ENCODE measurements at regions not wholly inside any gene's neighbourhood (a gene's known extent, or its start where the extent isn't known, plus 50 kb on each side); places are given as distances from the start of the nearest gene placed in this dataset.
A peak's percentile ranks its signal among the peaks of the same experiment; 100 is the strongest.

DNA sequence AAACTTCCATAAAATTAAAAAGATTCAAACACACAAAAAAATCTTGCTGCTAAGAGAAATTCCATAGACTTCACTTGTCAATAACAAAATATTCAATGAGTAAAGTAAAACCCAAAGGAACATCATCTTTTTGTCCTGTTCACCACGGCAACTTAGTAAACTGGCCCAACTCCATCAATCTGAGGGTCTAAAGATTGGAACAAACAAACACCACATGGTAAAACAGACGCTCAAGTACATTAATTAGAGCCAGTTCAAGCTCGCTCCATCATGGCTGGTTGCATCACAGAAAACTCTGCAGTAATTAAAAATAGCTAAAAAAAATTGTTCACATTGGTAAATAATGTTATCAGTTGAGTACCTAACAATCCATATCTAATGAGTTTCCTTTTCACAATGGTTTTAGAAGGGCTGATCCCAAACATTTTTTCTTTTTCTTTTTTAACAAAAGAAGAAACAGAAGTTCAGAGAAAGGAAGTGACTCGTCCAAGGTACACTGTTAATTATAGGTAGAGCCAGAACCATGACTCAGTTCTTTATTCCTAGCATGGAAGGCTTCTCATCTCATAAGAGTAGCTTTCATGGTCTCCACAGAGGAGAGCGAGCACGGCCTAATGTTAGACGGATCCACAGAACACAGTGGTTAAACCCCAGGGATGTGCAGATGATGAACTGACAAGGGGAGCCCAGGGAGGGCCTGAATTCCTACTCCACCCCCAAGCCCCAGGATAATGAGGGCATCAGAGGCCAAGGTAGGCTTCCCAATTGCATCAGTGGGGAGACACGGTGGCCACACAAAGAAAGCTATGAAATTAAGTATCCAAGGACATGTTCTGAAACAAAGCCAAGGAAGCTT, 79.2 kb upstream of the ARHGEF3 start:
- Histone ChIP-seq H3F3A (ENCODE audit: low read depth) (no peaks in the 10 kb centered on the region; the same call in 1 of the 2 replicates), H3K4me1 (ENCODE audit: insufficient read depth, low read length, poor library complexity, severe bottlenecking) (peaks cover 30% of the 10 kb centered on the region), H3K9me2 (replicated peaks; ENCODE audit: low read depth, low read length) (no peaks in the 10 kb centered on the region), H3K27me3 (ENCODE audit: insufficient read depth, low read length, poor library complexity, severe bottlenecking) (no peaks in the 10 kb centered on the region), H4K20me1 (ENCODE audit: insufficient read depth, low read length, poor library complexity, severe bottlenecking) (no peaks in the 10 kb centered on the region), H2AFZ (ENCODE audit: low read length) (no peak overlapping the region), H3K36me3 (ENCODE audit: insufficient read depth, low read length) (0 out of 2 replicates have a peak, but pooled peaks cover 4% of the 10 kb centered on the region), H3K4me2 (ENCODE audit: low read depth, low read length, poor library complexity, severe bottlenecking) (no peak overlapping the region), H3K79me2 (ENCODE audit: insufficient read depth, low read length) (peaks cover 41% of the 10 kb centered on the region), H3K9ac (ENCODE audit: low read depth, low read length, poor library complexity, severe bottlenecking) (no peak overlapping the region), H3K4me3 (ENCODE audit: low read length, poor library complexity, severe bottlenecking) (no peak overlapping the region), H3K9me3 (ENCODE audit: insufficient read depth, low read depth, low read length) (no peaks in the 10 kb centered on the region)
- TF ChIP-seq, protein P1, sequence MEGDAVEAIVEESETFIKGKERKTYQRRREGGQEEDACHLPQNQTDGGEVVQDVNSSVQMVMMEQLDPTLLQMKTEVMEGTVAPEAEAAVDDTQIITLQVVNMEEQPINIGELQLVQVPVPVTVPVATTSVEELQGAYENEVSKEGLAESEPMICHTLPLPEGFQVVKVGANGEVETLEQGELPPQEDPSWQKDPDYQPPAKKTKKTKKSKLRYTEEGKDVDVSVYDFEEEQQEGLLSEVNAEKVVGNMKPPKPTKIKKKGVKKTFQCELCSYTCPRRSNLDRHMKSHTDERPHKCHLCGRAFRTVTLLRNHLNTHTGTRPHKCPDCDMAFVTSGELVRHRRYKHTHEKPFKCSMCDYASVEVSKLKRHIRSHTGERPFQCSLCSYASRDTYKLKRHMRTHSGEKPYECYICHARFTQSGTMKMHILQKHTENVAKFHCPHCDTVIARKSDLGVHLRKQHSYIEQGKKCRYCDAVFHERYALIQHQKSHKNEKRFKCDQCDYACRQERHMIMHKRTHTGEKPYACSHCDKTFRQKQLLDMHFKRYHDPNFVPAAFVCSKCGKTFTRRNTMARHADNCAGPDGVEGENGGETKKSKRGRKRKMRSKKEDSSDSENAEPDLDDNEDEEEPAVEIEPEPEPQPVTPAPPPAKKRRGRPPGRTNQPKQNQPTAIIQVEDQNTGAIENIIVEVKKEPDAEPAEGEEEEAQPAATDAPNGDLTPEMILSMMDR (conservative IDR thresholded peaks at IDR 0.05; ENCODE audit: low read length): no peak
- TF ChIP-seq EZH2phosphoT487 (IDR thresholded peaks at IDR 0.05; ENCODE audit: borderline replicate concordance): no peak

DNA sequence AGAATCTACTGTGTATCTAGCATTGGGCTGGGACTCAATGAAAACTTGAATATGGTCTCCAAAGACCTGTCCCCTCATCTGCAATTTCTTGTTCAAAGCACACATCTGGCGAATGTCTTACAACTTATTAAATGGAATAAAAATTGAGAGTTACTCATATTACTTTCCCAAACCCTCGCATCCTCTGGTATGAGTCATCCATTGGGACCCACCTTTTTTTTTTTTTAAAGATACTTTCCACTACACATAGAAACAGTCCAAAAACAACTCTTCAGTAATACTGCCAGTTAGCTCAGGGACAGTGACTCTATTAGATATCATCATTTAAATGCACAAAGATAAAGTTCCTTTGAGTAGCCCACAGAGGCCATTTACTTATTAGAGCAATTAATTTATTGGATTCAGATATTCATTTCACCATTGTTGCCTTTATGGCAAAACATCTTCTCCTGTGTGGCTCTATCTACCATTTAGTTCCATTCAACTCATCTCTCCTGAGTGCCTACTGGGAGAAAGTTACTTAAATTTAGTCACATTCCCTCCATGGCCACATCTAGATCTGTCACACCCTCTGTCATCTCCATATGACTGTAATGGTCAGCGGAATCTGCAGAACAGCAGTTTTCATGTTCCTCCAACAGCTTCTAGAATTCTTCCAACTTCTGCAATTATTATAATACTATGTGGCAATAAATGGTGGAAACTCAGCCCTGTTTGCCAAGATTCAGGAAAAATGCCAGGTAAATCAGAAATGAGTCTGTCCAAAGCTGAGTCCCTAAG, 77.9 kb upstream of the ARHGEF3 start:
- H3K4me2 ChIP-seq (ENCODE audit: low read depth, low read length, poor library complexity, severe bottlenecking): no peak overlapping the region
- H3K9me2 ChIP-seq (replicated peaks; ENCODE audit: low read depth, low read length): no peaks in the 10 kb centered on the region

DNA sequence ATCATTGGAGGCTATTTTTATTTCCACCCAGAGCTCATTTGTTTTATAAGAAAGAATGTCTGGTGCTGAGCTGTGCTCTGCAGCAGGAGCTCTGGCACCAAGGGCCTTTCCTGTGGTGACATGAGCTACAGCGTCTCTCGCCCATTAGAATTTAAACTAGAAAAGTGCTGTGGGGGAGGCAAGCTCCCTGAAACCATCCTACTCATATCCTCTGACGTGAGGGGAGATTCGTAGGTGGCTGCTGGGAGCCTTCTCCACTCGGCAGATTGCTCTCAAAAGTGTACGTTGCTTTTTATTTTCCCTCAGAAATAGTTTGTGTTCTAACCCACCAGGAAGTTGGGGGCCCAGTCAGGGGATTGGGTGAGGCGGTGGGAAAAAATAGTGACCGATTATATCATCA, 76.3 kb upstream of the ARHGEF3 start:
- Histone ChIP-seq H3K9me3 (ENCODE audit: insufficient read depth, low read depth, low read length) (no peaks in the 10 kb centered on the region), H3K9me2 (replicated peaks; ENCODE audit: low read depth, low read length) (no peaks in the 10 kb centered on the region), H3K4me2 (ENCODE audit: low read depth, low read length, poor library complexity, severe bottlenecking) (peak overlapping the region; percentile 80), H3K36me3 (ENCODE audit: insufficient read depth, low read length) (0 out of 2 replicates have a peak, but pooled peaks cover 4% of the 10 kb centered on the region), H2AFZ (ENCODE audit: low read length) (no peak overlapping the region), H3K9ac (ENCODE audit: low read depth, low read length, poor library complexity, severe bottlenecking) (peak overlapping the region; percentile 51), H3K4me1 (ENCODE audit: insufficient read depth, low read length, poor library complexity, severe bottlenecking) (peaks cover 32% of the 10 kb centered on the region), H4K20me1 (ENCODE audit: insufficient read depth, low read length, poor library complexity, severe bottlenecking) (no peaks in the 10 kb centered on the region), H3F3A (ENCODE audit: low read depth) (no peaks in the 10 kb centered on the region; the same call in 1 of the 2 replicates), H3K79me2 (ENCODE audit: insufficient read depth, low read length) (peaks cover 44% of the 10 kb centered on the region), H3K27me3 (ENCODE audit: insufficient read depth, low read length, poor library complexity, severe bottlenecking) (no peaks in the 10 kb centered on the region), H3K4me3 (ENCODE audit: low read length, poor library complexity, severe bottlenecking) (peak overlapping the region; percentile 42)
- no peak for TF ChIP-seq EZH2phosphoT487 (IDR thresholded peaks at IDR 0.05; ENCODE audit: borderline replicate concordance)
- TF ChIP-seq, protein P1 (conservative IDR thresholded peaks at IDR 0.05; ENCODE audit: low read length): no peak

More for the DNA sequence above, 77.9 kb upstream of the ARHGEF3 start:
- Histone ChIP-seq H3F3A (ENCODE audit: low read depth) (no peaks in the 10 kb centered on the region; the same call in 1 of the 2 replicates), H2AFZ (ENCODE audit: low read length) (no peak overlapping the region), H3K9me3 (ENCODE audit: insufficient read depth, low read depth, low read length) (no peaks in the 10 kb centered on the region), H3K9ac (ENCODE audit: low read depth, low read length, poor library complexity, severe bottlenecking) (no peak overlapping the region), H3K4me1 (ENCODE audit: insufficient read depth, low read length, poor library complexity, severe bottlenecking) (peaks cover 25% of the 10 kb centered on the region), H4K20me1 (ENCODE audit: insufficient read depth, low read length, poor library complexity, severe bottlenecking) (no peaks in the 10 kb centered on the region), H3K4me3 (ENCODE audit: low read length, poor library complexity, severe bottlenecking) (no peak overlapping the region), H3K79me2 (ENCODE audit: insufficient read depth, low read length) (peaks cover 42% of the 10 kb centered on the region), H3K27me3 (ENCODE audit: insufficient read depth, low read length, poor library complexity, severe bottlenecking) (no peaks in the 10 kb centered on the region), H3K36me3 (ENCODE audit: insufficient read depth, low read length) (0 out of 2 replicates have a peak, but pooled peaks cover 4% of the 10 kb centered on the region)
- TF ChIP-seq, protein P1 (conservative IDR thresholded peaks at IDR 0.05; ENCODE audit: low read length): no peak
- no peak for TF ChIP-seq EZH2phosphoT487 (IDR thresholded peaks at IDR 0.05; ENCODE audit: borderline replicate concordance)
